IPS-15b (cell line): ENCODE measurements at regions not wholly inside any gene's neighbourhood (a gene's known extent, or its start where the extent isn't known, plus 50 kb on each side); places are given as distances from the start of the nearest gene placed in this dataset.

Source experiments
- H3K27me3 ChIP-seq: one replicate; pipeline ENCODE4 v1.6.1; 2013; ENCODE audit warnings: low read length; ENCODE audit not compliant: control insufficient read depth, insufficient read depth
- H3K36me3 ChIP-seq: one replicate; pipeline ENCODE4 v1.6.1; 2013; ENCODE audit warnings: low read length; ENCODE audit not compliant: control insufficient read depth, insufficient read depth
- H3K4me1 ChIP-seq: one replicate; pipeline ENCODE4 v1.6.1; 2013; ENCODE audit warnings: mild to moderate bottlenecking, low read length; ENCODE audit not compliant: control insufficient read depth, insufficient read depth
- H3K4me3 ChIP-seq: one replicate; pipeline ENCODE4 v1.5.1; 2013; ENCODE audit warnings: low read depth, low read length
- H3K9ac ChIP-seq: one replicate; pipeline ENCODE4 v1.6.1; 2013; ENCODE audit warnings: low read depth, mild to moderate bottlenecking, low read length
- H3K9me3 ChIP-seq: one replicate; pipeline ENCODE4 v1.6.1; 2013; ENCODE audit warnings: mild to moderate bottlenecking, low read length; ENCODE audit not compliant: control insufficient read depth, insufficient read depth

DNA sequence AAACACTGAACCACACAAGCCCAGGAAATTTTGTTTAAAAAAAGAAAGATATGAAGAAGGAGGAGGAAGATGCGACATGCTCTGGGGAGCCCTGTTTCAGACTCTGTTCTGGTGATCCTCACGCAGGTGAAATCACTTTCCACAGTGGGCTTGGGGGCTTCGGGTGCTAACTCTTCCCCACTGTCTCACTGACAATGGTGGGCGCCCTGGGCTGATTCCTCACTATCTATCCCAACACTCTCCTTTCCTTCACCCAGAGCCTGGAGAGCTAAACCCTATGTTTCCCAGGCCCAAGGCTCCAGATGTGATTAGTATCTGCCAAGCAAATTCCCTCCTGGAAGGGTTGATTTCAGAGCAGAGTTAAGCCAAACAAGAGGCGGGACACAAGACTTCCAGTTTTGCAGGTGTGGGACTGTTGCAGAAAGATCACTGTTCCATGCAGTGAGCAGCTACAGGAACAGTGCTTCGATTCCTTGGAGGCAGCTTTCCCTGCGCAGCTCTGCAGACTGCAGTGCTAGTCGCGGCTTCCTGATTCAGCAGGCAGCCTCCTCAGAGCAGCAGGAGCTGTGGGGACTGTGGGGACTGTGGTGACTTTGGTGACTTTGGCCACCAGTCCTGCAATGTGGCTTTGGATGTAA lies 168.3 kb downstream of the RHOU start:
- Histone ChIP-seq H3K9ac (no peak overlapping the region), H3K36me3 (no peaks in the 10 kb centered on the region), H3K9me3 (no peaks in the 10 kb centered on the region), H3K27me3 (no peaks in the 10 kb centered on the region), H3K4me3 (no peak overlapping the region), H3K4me1 (no peaks in the 10 kb centered on the region)

DNA sequence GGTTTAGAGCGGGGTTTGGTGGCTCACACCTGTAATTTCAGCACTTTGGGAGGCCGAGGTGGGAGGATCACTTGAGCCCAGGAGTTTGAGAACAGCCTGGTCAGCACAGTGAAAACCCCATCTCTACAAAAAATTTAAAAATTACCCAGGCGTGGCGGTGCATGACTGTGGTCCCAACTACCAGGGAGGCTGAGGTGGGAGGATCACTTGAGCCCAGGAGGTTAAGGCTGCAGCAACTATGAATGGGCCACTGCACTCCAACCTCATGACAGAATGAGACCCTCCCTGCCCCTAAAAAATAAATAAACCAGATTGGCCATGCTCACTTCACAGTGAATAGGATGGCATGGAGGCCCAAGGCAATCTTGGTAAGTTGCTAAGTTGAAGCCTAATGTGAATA lies 168.9 kb downstream of the RHOU start:
- no peak overlapping the region for H3K9ac ChIP-seq
- H3K4me3 ChIP-seq: no peak overlapping the region
- no peaks in the 10 kb centered on the region for H3K9me3 ChIP-seq
- no peaks in the 10 kb centered on the region for H3K36me3 ChIP-seq
- no peaks in the 10 kb centered on the region for H3K27me3 ChIP-seq
- H3K4me1 ChIP-seq: no peaks in the 10 kb centered on the region

DNA sequence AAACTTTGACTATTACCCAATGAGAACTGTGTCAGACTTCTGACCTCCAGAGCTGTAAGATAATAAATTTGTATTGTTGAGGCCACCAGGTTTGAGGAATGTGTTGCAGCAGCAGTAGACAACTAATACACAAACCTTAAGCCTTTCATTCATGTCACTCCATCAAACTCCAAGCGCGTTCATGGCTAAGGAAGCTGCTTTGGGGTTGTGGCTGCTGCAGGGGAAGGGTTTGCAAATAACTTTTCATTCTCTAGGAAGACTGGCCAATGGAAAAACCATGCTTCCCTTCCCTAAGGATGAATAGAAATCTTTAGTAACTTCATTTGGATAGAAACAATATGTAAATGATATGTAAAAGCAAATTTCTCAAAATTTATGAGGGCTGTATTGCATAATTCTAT lies 170.4 kb downstream of the RHOU start:
- no peak overlapping the region for H3K9ac ChIP-seq
- H3K27me3 ChIP-seq: no peaks in the 10 kb centered on the region
- H3K4me3 ChIP-seq: no peak overlapping the region
- no peaks in the 10 kb centered on the region for H3K36me3 ChIP-seq
- H3K9me3 ChIP-seq: no peaks in the 10 kb centered on the region
- no peaks in the 10 kb centered on the region for H3K4me1 ChIP-seq

DNA sequence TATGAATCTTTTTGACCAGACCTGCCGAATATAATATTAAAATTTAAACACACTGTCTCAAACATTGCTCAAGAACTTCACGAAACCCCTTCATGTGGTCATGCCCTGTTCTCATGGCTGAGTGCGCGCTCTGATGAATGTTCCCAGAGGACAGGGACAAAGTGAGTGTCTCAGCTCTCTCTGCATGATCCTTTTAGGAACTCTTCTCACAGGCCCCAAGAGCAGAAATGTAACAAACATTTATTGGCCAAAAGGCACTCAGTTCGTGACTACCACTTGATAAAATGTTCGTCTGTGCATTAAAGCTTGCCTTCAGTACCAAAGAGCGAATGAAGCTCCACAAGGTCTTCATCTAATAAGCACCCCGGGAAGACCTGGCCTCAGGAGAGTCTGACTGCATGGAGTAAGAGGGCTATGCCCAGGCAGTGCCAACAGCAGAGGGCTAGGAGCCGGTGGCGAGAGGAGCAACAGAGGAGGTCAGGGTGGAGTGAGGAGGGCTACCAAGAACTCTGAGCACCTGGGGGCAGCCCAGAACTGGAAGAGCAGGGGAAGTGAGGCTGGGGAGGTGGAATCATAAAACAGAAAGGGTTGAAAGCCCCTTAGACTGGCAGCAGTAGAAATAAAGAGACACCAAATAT lies 171.1 kb downstream of the RHOU start:
- Histone ChIP-seq H3K9ac (no peak overlapping the region), H3K27me3 (no peaks in the 10 kb centered on the region), H3K4me1 (no peaks in the 10 kb centered on the region), H3K36me3 (no peaks in the 10 kb centered on the region), H3K9me3 (no peaks in the 10 kb centered on the region), H3K4me3 (no peak overlapping the region)

DNA sequence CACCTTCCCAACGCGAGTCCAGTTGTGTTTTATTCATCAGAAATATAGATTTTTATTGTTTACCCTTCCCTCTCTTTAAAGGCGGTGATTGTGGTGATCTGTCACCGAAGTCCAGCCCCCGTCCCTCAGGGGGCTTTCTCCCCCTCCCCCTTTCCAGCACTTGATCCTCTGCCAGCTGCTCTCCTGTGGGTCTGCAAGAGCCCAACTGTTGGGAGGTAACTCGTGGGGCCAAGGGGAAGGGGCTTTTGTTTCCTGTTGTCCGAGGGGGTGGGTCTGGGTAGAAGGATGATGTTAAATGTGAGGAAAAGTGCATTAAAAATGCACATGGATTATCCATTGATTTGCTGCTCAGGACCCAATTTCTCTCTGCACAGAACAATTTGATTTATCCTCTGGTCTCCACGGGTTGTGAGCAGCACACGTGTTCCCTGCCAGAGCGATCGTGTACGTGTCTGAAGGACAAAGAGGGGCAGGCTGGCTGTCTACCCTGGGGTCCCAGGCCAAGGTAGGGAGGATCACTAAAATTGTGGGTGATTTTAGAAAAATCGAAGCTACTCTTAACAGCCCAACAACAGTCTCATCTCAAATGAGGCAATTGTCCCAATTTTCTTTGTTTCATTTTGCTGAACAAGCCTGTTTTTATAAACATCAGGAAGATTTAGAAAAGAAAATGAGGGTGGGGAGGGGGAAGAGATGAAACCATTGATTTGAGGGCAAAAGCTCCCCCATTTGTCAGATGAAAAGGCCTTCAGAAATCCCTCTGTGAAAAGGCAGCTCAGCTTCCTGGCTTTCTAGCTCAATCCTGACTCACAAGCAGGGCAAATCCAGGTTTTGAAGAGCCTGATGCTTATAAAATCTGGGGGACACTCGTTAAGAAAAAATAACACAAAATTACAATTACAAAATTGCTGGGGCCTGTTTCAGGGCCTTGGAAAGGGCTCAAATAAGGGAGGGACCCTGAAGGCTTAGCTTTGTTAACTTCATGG lies 176.2 kb downstream of the RHOU start:
- Histone ChIP-seq H3K4me1 (peaks cover 2% of the 10 kb centered on the region), H3K9me3 (no peaks in the 10 kb centered on the region), H3K4me3 (no peak overlapping the region), H3K36me3 (no peaks in the 10 kb centered on the region), H3K27me3 (no peaks in the 10 kb centered on the region), H3K9ac (no peak overlapping the region)

DNA sequence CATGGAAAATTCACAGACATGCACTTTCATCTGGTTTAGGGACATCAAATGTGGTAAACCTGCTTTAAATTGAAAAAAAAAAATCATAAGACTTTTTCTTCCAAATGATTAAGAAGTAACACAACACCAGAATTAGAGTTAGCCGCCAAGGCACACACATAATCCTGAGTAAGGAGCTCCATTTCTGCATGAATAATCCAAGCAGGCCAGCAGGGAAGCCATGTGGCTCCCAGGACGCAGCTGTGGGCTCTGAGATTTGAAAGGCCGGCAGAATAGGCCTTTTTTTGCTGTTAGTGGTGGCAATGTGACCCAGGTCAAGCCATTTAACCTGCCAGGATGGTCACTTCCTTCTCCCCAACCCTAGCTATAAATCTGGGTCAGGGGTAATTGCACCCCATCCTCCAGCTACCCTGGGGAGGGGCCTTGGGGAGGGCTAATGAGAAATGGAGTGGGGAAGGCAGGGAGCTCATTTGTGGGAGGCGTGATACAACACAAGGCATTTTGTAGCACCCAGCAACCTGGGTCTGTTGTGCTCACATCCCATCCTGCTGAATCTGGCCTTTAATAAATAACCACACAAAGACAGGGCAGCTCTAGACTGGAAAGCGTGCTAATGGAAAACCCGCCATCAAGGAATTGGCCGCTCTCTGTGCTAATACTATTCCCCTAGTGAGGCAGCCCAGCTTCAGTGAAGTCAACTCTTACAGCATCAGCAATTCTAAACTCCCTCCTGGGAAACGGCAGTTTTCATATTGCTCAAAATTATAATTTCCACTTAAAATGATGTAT lies 178.5 kb downstream of the RHOU start:
- H3K36me3 ChIP-seq: no peaks in the 10 kb centered on the region
- peaks cover 2% of the 10 kb centered on the region for H3K4me1 ChIP-seq
- no peaks in the 10 kb centered on the region for H3K27me3 ChIP-seq
- no peaks in the 10 kb centered on the region for H3K9me3 ChIP-seq
- no peak overlapping the region for H3K4me3 ChIP-seq
- H3K9ac ChIP-seq: no peak overlapping the region

DNA sequence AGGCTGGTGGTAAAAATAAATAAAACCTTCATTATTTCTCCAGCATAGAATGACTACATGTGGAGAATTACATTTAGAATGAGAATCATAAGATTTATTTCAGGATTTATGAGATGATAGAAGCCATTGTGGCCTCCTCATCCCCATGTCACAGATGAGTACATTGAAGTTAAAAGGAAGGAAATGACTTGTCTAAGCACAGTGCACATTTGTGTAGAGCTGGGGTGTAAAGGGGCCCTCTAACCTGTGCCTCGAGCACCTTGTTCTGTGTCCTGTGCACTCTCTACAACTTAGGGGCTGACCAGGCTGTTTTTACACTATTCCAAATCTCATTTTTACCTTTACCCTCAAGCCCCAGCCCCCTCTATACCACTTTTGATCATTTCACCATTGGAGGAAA lies 179.4 kb downstream of the RHOU start:
- peaks cover 2% of the 10 kb centered on the region for H3K4me1 ChIP-seq
- H3K9ac ChIP-seq: no peak overlapping the region
- H3K4me3 ChIP-seq: no peak overlapping the region
- no peaks in the 10 kb centered on the region for H3K27me3 ChIP-seq
- no peaks in the 10 kb centered on the region for H3K36me3 ChIP-seq
- no peaks in the 10 kb centered on the region for H3K9me3 ChIP-seq

DNA sequence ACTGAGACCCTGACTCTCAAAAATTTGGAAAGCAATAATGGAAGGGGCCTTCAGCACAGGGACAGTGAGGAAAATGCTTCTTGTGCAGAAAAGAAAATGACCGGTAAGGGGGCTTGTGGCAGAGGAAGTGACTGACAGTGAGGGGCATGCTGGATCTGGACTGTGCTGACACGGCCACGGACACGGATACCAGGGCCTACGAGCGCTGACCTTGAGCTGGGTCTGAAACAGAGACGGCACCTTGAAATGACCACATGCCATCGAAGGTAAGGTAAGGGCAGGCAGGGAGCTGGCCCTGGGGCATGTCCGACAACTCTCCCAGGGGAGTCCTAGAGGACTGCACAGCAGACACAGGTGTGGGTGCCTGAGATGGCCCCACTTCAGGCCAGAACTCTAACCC lies 182.1 kb downstream of the RHOU start:
- no peaks in the 10 kb centered on the region for H3K4me1 ChIP-seq
- H3K36me3 ChIP-seq: no peaks in the 10 kb centered on the region
- no peak overlapping the region for H3K9ac ChIP-seq
- no peak overlapping the region for H3K4me3 ChIP-seq
- H3K9me3 ChIP-seq: no peaks in the 10 kb centered on the region
- no peaks in the 10 kb centered on the region for H3K27me3 ChIP-seq

DNA sequence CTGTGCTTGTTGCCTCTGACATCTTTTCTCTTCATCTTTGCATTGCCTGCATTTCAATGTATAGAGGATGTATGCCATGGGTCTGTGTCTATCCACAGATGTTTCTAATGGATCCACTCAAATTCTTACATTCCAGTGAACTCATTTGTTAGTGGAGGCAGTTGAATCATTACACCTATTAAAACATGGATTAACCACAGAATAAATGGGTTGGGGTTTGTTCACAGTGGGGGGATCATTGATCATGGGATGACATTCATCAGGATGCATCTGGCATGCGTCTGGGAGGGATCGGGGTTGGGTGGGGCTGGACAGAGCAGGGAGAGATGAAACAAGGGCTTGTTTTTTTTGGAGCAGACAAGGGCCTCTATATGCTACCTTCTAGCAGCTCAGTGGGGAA lies 182.5 kb downstream of the RHOU start:
- H3K4me1 ChIP-seq: no peaks in the 10 kb centered on the region

DNA sequence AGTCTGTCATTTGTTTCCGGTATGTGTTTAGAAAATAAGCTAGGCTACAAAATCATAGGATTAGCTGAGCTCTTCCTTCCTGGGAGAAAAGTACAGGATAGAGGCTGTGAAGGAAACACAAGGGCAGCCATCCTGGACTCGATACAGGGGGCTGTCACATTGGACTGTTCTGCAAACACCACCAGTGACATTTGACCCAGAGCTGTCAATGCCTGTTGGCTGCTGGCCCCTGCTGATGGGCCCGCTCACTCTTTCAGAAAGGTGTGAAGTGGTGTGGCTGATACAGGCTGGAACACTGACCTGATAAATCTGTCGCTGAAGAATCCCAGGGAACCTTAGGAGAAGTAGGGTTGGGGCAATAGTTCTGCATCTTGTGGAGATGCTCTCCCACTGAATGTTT lies 183.1 kb downstream of the RHOU start:
- Histone ChIP-seq H3K27me3 (no peaks in the 10 kb centered on the region), H3K9me3 (no peaks in the 10 kb centered on the region), H3K4me3 (no peak overlapping the region), H3K36me3 (no peaks in the 10 kb centered on the region), H3K4me1 (no peaks in the 10 kb centered on the region), H3K9ac (no peak overlapping the region)

More for the DNA sequence above, 182.5 kb downstream of the RHOU start:
- H3K9ac ChIP-seq: no peak overlapping the region
- no peaks in the 10 kb centered on the region for H3K27me3 ChIP-seq
- H3K4me3 ChIP-seq: no peak overlapping the region
- no peaks in the 10 kb centered on the region for H3K9me3 ChIP-seq
- H3K36me3 ChIP-seq: no peaks in the 10 kb centered on the region

DNA sequence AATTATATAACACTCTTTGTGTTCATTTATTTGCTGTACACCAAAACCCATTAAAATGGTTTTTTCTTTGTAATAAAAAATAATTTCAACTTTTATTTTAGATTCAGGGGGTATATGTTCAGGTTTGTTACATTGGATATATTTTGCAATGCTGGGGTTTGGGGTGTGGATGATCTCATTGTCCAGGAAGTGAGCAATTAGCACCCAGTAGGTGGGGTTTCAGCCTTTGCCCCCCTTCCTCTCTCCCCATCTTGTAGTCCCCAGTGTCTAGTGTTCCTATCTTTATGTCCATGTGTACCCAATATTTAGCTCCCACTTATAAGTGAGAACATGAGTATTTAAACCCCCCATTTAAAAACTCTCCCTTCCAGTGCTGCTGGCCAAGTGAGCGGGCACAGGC lies 184.6 kb downstream of the RHOU start:
- H3K4me1 ChIP-seq: no peaks in the 10 kb centered on the region
- H3K27me3 ChIP-seq: no peaks in the 10 kb centered on the region
- no peaks in the 10 kb centered on the region for H3K36me3 ChIP-seq
- H3K9me3 ChIP-seq: no peaks in the 10 kb centered on the region
- no peak overlapping the region for H3K4me3 ChIP-seq
- H3K9ac ChIP-seq: no peak overlapping the region
